Stimulated activated naive B cell treated with anti-CD40 and anti-IgM and Interleukin-4, amounts not matched to agents 10 μg/mL and 1 μg/mL and 100 μg/mL, for 72 hours (primary cell): ENCODE measurements at regions not wholly inside any gene's neighbourhood (a gene's known extent, or its start where the extent isn't known, plus 50 kb on each side); places are given as distances from the start of the nearest gene placed in this dataset.
"Not testable (repeated sequence)": the region's sequence is repeated elsewhere in the genome, so short reads cannot be mapped to it uniquely, and the experiment has no call there.

Experiments used
- ATAC-seq, 2 donors: fragments of 150-1000 bp; cut with Tn5 transposase; replicated peaks; 2 replicates each; pipeline ENCODE4 v1.10.0; 2021; ENCODE audit warnings: moderate library complexity in 1 of 2
- DNase-seq: peaks from one replicate; pipeline ENCODE4 v3.0.0; 2021
- H3K27ac Mint-ChIP-seq: one replicate; pipeline ENCODE4 v1.8.0; 2022; ENCODE audit warnings: mild to moderate bottlenecking, mixed read lengths
- H3K27me3 Mint-ChIP-seq, 2 donors: one replicate each; pipeline ENCODE4 v1.8.0; 2022; ENCODE audit warnings: mixed read lengths in 2 of 2
- H3K36me3 Mint-ChIP-seq, 2 donors: one replicate each; pipeline ENCODE4 v1.8.0; 2022; ENCODE audit warnings: mixed read lengths in 2 of 2, mild to moderate bottlenecking in 1 of 2
- H3K4me1 Mint-ChIP-seq, 2 donors: one replicate each; pipeline ENCODE4 v1.8.0; 2022; ENCODE audit warnings: mixed read lengths in 2 of 2, mild to moderate bottlenecking in 1 of 2
- H3K4me3 Mint-ChIP-seq, 2 donors: one replicate each; pipeline ENCODE4 v1.8.0; 2022; ENCODE audit warnings: mild to moderate bottlenecking in 2 of 2, mixed read lengths in 2 of 2, moderate library complexity in 1 of 2
- H3K9me3 Mint-ChIP-seq, 2 donors: one replicate each; pipeline ENCODE4 v1.8.0; 2022; ENCODE audit warnings: mixed read lengths in 2 of 2, mild to moderate bottlenecking in 1 of 2

- no peak for DNase-seq
- H3K4me3 Mint-ChIP-seq: no peak overlapping the region
- no peaks in the 10 kb centered on the region for H3K27me3 Mint-ChIP-seq
- no peak overlapping the region for H3K27ac Mint-ChIP-seq
- ATAC-seq: no peak
- peaks cover 0 to 5% of the 10 kb centered on the region in 2 donors for H3K9me3 Mint-ChIP-seq
- no peaks in the 10 kb centered on the region for H3K4me1 Mint-ChIP-seq
- no peaks in the 10 kb centered on the region for H3K36me3 Mint-ChIP-seq
These were observed 339.5 kb upstream of the LUZP2 start for GRCh38 chr11:24157316-24157715.

DNA sequence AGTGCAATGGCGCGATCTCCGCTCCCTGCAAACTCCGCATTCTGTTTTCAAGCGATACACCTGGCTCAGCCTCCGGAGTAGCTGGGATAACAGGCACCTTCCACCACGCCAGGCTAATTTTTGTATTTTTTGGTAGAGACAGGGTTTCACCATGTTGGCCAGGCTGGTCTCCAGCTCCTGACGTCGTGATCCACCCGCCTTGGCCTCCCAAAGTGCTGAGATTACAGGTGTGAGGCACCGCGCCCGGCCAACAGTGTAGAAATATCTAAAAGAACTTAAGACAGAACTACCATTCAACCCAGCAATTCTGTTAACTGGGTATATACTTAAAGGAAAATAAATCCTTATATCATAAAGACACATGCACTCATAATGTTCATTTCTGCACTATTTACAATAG is 335.3 kb upstream of the LUZP2 start:
- Mint-ChIP-seq H3K4me1 (no peaks in the 10 kb centered on the region), H3K9me3 (peaks cover 0 to 2% of the 10 kb centered on the region in 2 donors), H3K36me3 (no peaks in the 10 kb centered on the region), H3K27ac (no peak overlapping the region), H3K27me3 (no peaks in the 10 kb centered on the region), H3K4me3 (no peak overlapping the region)
- DNase-seq (no peak), ATAC-seq (no peak)

DNA sequence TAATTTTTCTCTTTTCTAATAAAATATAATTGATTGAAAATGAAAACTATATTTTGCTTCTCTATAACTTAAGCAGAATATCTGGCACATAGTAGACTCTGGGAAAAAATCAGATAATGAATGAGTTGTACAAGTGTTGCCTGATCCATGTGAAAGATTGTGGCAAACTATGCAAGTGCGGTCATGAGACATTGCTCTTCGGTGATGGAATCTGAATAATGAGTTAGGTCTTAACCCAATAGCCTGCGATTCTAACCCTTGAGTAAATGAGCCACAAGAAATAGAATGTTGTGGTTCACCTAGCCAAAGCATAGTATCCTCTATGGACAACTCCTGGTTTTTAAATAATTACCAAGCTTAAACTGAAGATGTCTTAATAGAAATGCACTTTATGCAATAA is 333.7 kb upstream of the LUZP2 start:
- H3K4me3 Mint-ChIP-seq: no peak overlapping the region
- no peak for DNase-seq
- no peak for ATAC-seq
- no peaks in the 10 kb centered on the region for H3K4me1 Mint-ChIP-seq
- H3K9me3 Mint-ChIP-seq: no peaks in the 10 kb centered on the region
- no peaks in the 10 kb centered on the region for H3K36me3 Mint-ChIP-seq
- no peak overlapping the region for H3K27ac Mint-ChIP-seq
- no peaks in the 10 kb centered on the region for H3K27me3 Mint-ChIP-seq

DNA sequence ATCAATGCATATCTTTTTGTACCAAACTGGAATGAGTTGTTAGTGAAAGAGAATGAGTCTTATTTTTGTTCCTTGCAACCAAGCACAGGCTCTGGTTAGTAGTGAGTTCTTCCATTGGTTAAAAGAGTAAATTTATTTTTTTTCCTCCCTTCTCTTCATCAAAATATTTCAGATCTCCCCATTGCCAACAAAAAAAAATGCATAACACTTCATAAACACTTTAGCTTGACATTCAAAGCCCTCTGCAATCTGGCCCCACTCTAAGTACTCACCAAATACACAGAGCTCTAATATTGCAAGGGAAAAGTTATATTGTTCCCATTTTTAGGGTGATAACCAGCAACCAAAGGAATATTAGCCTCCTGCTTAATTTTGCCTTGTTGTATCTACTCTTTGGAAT is 333.0 kb upstream of the LUZP2 start:
- Mint-ChIP-seq H3K36me3 (no peaks in the 10 kb centered on the region), H3K4me3 (no peak overlapping the region), H3K4me1 (no peaks in the 10 kb centered on the region), H3K9me3 (no peaks in the 10 kb centered on the region), H3K27ac (no peak overlapping the region), H3K27me3 (no peaks in the 10 kb centered on the region)
- DNase-seq (no peak), ATAC-seq (no peak)

- no peaks in the 10 kb centered on the region for H3K27me3 Mint-ChIP-seq
- no peak for ATAC-seq
These were observed 325.0 kb upstream of the LUZP2 start for GRCh38 chr11:24171869-24172268.

GRCh38 chr11:24181395-24182047 is 315.3 kb upstream of the LUZP2 start:
- Mint-ChIP-seq H3K4me3 (no peak overlapping the region), H3K9me3 (peaks cover 3 to 5% of the 10 kb centered on the region in 2 donors), H3K36me3 (no peaks in the 10 kb centered on the region), H3K27ac (no peak overlapping the region), H3K27me3 (no peaks in the 10 kb centered on the region), H3K4me1 (no peaks in the 10 kb centered on the region)
- DNase-seq (no peak), ATAC-seq (no peak)

More at GRCh38 chr11:24171869-24172268, 325.0 kb upstream of the LUZP2 start:
- no peak for DNase-seq
- H3K4me3 Mint-ChIP-seq: no peak overlapping the region
- H3K4me1 Mint-ChIP-seq: no peaks in the 10 kb centered on the region
- H3K9me3 Mint-ChIP-seq: peaks cover 0 to 2% of the 10 kb centered on the region in 2 donors
- H3K27ac Mint-ChIP-seq: no peak overlapping the region
- no peaks in the 10 kb centered on the region for H3K36me3 Mint-ChIP-seq

GRCh38 chr11:24185535-24185934 is 311.3 kb upstream of the LUZP2 start:
- H3K27ac Mint-ChIP-seq, ATAC-seq, H3K36me3 Mint-ChIP-seq, H3K27me3 Mint-ChIP-seq, H3K4me3 Mint-ChIP-seq, DNase-seq, H3K4me1 Mint-ChIP-seq: not testable (repeated sequence)
- peaks cover 8 to 11% of the 10 kb centered on the region in 2 donors for H3K9me3 Mint-ChIP-seq

DNA sequence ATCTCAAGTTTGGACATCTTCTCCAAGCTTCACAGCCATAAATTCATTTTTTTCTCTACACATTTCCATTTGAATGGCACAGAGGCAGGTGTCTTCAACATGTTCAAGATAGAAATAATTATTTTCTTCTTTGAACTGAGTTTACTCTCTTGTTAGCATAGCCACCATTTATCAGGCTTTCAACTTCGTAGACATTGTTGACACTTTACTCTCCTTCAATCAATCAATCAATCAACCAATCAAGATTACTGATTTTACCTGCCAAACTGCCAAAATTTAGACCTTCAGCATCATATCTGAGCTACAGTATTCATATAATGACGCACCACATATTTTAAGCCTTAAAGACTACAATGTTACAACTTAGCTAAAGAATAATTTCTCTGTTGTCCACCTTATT is 300.1 kb upstream of the LUZP2 start:
- Mint-ChIP-seq H3K9me3 (peaks cover 4 to 8% of the 10 kb centered on the region in 2 donors), H3K27me3 (no peaks in the 10 kb centered on the region), H3K4me1 (no peaks in the 10 kb centered on the region)

GRCh38 chr11:24198481-24198880 is 298.4 kb upstream of the LUZP2 start:
- DNase-seq (no peak), ATAC-seq (no peak)
- no peak overlapping the region for H3K4me3 Mint-ChIP-seq
- no peaks in the 10 kb centered on the region for H3K4me1 Mint-ChIP-seq
- H3K27me3 Mint-ChIP-seq: no peaks in the 10 kb centered on the region
- H3K9me3 Mint-ChIP-seq: peaks cover 0 to 2% of the 10 kb centered on the region in 2 donors
- no peak overlapping the region for H3K27ac Mint-ChIP-seq
- H3K36me3 Mint-ChIP-seq: no peaks in the 10 kb centered on the region

More for the DNA sequence above, 300.1 kb upstream of the LUZP2 start:
- ATAC-seq (no peak), DNase-seq (no peak)
- no peak overlapping the region for H3K4me3 Mint-ChIP-seq
- H3K36me3 Mint-ChIP-seq: no peaks in the 10 kb centered on the region
- H3K27ac Mint-ChIP-seq: no peak overlapping the region

- no peaks in the 10 kb centered on the region for H3K36me3 Mint-ChIP-seq
- H3K9me3 Mint-ChIP-seq: peaks cover 0 to 2% of the 10 kb centered on the region in 2 donors
- no peak overlapping the region for H3K27ac Mint-ChIP-seq
- H3K4me3 Mint-ChIP-seq: no peak overlapping the region
- H3K4me1 Mint-ChIP-seq: no peaks in the 10 kb centered on the region
- ATAC-seq (no peak), DNase-seq (no peak)
- no peaks in the 10 kb centered on the region for H3K27me3 Mint-ChIP-seq
These were observed 297.4 kb upstream of the LUZP2 start for GRCh38 chr11:24199461-24199860.

DNA sequence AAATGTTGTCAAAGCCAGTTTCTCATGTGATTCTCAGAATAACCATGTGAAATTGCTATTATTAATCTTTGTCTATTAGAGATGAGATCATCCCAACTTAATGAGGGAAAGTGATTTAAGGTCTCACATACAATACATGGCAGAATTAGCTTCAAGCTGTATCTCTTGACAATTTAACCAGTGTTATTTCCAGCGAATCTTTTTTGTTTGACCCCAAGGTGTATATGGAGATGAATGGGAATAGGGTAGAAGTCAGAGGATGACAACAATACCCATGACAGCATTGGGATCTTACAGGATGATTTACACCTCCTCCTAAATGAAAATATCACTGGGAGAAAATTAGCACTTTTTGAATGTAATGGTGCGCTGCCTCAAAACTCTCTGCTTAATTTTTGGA is 290.8 kb upstream of the LUZP2 start:
- no peaks in the 10 kb centered on the region for H3K36me3 Mint-ChIP-seq
- DNase-seq (no peak), ATAC-seq (no peak)
- H3K27me3 Mint-ChIP-seq: no peaks in the 10 kb centered on the region
- no peak overlapping the region for H3K4me3 Mint-ChIP-seq
- H3K9me3 Mint-ChIP-seq: peaks cover 0 to 2% of the 10 kb centered on the region in 2 donors
- no peak overlapping the region for H3K27ac Mint-ChIP-seq
- H3K4me1 Mint-ChIP-seq: no peaks in the 10 kb centered on the region

DNA sequence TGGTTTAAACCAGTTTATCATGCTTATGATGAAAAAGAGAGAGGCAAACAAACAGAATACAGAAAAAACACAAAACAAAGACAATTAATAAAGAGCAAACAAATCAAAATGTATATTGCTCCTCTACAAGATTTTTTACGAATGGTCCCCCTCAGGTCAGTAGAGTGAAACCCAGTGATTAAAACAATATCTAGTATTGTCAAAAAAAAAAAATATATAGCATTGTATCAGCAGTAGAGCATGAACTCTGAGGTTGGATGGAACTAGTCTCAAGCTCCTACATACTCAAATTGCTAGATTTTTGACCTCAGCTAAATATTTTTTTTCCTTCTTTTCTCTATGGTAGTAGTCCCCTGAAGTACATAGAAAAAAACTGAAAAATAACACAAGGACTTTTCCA is 290.3 kb upstream of the LUZP2 start:
- Mint-ChIP-seq H3K27me3 (no peaks in the 10 kb centered on the region), H3K4me3 (no peak overlapping the region), H3K9me3 (peaks cover 0 to 2% of the 10 kb centered on the region in 2 donors), H3K27ac (no peak overlapping the region), H3K36me3 (no peaks in the 10 kb centered on the region), H3K4me1 (no peaks in the 10 kb centered on the region)
- DNase-seq (no peak), ATAC-seq (no peak)

DNA sequence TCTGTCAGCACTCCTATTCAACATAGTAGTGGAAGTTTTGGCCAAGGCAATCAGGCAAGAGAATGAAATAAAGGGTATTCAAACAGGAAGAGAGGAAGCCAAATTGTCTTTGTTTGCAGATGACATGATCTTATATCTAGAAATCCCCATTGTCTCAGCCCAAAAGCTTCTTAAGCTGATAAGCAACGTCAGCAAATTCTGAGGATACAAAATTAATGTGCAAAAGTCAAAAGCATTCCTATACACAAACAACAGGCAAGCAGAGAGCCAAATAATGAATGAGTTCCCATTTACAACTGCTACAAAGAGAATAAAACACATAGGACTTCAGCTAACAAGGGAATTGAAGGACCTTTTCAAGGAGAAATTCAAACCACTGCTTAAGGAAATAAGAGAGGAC is 280.4 kb upstream of the LUZP2 start:
- ATAC-seq: no peak
- no peak for DNase-seq
- H3K4me3 Mint-ChIP-seq: no peak overlapping the region

GRCh38 chr11:24217319-24217718 is 279.5 kb upstream of the LUZP2 start:
- not testable (repeated sequence) for H3K9me3 Mint-ChIP-seq, H3K27ac Mint-ChIP-seq, H3K36me3 Mint-ChIP-seq, H3K4me3 Mint-ChIP-seq, H3K4me1 Mint-ChIP-seq, H3K27me3 Mint-ChIP-seq, DNase-seq, ATAC-seq

More for the DNA sequence above, 280.4 kb upstream of the LUZP2 start:
- Mint-ChIP-seq H3K9me3 (peaks cover 4 to 9% of the 10 kb centered on the region in 2 donors), H3K27ac (no peak overlapping the region), H3K4me1 (no peaks in the 10 kb centered on the region), H3K27me3 (no peaks in the 10 kb centered on the region), H3K36me3 (no peaks in the 10 kb centered on the region)

DNA sequence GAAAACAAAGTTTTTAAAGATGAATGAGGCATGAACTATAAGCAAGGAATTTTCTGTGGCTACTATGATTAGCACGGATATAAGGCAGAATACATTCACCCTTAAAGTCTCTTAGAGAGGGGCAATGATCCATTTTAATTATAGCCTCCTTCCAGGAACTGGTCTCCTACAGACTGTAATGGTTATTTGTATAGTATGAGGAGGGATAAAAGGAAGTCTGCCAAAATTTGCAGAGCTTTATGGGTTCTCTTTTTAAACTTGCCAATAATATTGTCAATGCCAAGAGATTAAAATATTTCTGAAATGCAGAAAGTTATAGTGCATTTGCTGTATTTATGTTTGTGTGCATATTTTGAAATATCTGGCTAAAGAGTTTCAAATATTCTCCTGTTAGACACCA is 271.4 kb upstream of the LUZP2 start:
- no peaks in the 10 kb centered on the region for H3K27me3 Mint-ChIP-seq
- peaks cover 4 to 6% of the 10 kb centered on the region in 2 donors for H3K9me3 Mint-ChIP-seq
- DNase-seq (no peak), ATAC-seq (no peak)
- no peak overlapping the region for H3K4me3 Mint-ChIP-seq
- no peaks in the 10 kb centered on the region for H3K36me3 Mint-ChIP-seq
- H3K4me1 Mint-ChIP-seq: no peaks in the 10 kb centered on the region
- H3K27ac Mint-ChIP-seq: no peak overlapping the region

DNA sequence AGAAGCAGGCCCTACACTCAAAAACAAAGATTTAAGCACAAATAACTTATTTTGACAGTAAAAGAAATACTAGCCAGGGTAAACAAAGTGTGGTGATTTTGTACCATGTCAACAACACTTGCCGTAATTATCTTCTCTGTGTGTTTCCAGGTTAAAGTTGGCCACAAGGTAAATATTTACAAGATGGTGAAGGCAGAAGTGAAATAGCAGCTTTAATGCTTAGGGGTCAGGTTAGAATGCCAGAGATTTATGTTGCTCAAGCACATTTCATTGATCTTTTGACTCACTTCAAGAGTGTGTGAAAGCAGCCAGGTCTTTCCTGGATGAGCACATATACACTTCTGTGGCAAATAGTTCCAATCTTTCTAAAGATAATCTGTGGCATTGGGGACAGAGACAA is 270.2 kb upstream of the LUZP2 start:
- H3K4me1 Mint-ChIP-seq: no peaks in the 10 kb centered on the region
- H3K9me3 Mint-ChIP-seq: peaks cover 4 to 6% of the 10 kb centered on the region in 2 donors
- H3K27ac Mint-ChIP-seq: no peak overlapping the region
- H3K4me3 Mint-ChIP-seq: no peak overlapping the region
- no peaks in the 10 kb centered on the region for H3K27me3 Mint-ChIP-seq
- ATAC-seq: no peak
- H3K36me3 Mint-ChIP-seq: no peaks in the 10 kb centered on the region
- no peak for DNase-seq
